PC-9 (cell line): ENCODE measurements at regions not wholly inside any gene's neighbourhood (a gene's known extent, or its start where the extent isn't known, plus 50 kb on each side); places are given as distances from the start of the nearest gene placed in this dataset.

ENCODE experiments used
- CTCF ChIP-seq: fragments of 200-600 bp; sonication (generic); conservative IDR thresholded peaks from 2 replicates; pipeline ENCODE4 v1.6.1; 2017; ENCODE audit warnings: mixed run types, antibody characterized with exemption, mild to moderate bottlenecking, moderate library complexity
- EZH2 ChIP-seq: fragments of 200-600 bp; sonication (generic); IDR thresholded peaks from 2 replicates; pipeline ENCODE4 v1.8.0; 2017; ENCODE audit warnings: antibody characterized with exemption, low read depth

- TF ChIP-seq CTCF, result no peak
- no peak for TF ChIP-seq EZH2
Measured at GRCh38 chr5:124839371-124839998, 93.0 kb upstream of the ZNF608 start.
